ENCODE measurements at regions not wholly inside any gene's neighbourhood (a gene's known extent, or its start where the extent isn't known, plus 50 kb on each side); places are given as distances from the start of the nearest gene placed in this dataset.

DNA sequence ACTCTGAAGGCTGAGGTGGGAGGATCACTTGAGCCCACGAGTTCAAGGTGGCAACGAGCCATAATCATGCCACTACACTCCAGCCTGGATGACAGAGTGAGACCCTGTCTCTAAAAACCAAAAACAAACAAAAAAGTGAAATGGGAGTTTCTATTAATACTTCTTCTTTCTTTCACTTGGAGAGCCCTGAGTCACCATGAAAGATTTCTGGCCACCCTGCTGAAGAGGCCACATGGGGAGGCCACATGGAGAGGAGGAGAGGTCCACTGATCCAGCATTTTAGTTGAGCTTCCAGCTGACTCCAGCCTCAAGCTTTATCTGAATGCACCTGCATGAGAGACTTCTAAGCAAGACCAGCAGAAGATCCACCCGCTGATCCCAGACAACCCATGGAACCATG lies 74.2 kb upstream of the LAPTM4A start:
- TF ChIP-seq CTCF (IDR thresholded peaks at IDR 0.05), result no peak
- no peak for TF ChIP-seq POLR2AphosphoS5 (IDR thresholded peaks at IDR 0.05)
- no peak for TF ChIP-seq POLR2A (IDR thresholded peaks at IDR 0.05)
- TF ChIP-seq EP300 (IDR thresholded peaks at IDR 0.05), result no peak

Measured in suprapubic skin (tissue), 4 donors.